ENCODE measurements at regions not wholly inside any gene's neighbourhood (a gene's known extent, or its start where the extent isn't known, plus 50 kb on each side); places are given as distances from the start of the nearest gene placed in this dataset.

DNA sequence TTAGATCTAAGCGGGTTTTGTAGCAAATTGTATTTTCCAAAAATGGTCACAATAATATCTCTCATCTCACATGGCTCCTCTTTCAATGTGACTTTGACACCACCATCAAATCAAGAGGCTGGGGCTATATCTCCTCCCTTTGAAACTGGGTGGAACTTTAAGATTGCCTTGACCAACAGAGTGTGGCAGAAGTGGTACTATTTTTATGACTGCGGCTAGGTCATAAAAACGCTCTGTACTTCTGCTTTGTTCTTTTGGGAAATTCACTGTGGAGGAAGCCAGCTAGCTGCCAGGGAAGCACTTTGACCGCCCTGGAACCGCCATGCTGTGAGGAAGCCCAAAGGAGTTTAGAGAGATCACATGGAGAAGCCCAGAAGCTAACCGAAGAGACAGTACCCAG is 50.7 kb upstream of the ACOT11 start:
- no peak for DNase-seq (ENCODE audit: low read depth in 2 of 2)

DNA sequence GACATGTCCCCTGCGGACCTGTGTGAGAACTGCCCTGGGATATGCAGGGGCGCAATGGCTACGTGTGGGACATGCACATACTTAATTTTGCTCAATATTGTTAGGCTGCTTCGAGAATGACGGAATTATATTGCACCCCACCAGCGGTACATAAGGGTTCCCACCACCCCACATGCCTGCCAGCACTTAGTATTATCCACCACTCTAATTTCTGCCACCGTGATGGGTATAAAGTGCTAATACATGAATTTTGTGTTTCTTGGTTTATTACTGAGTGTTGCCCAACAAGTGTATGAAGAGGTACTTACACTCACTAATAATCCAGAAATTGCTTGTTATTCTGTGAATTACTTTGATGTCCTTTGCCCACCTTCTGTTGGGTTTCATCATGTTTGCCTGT is 52.1 kb upstream of the ACOT11 start:
- no peak for DNase-seq (ENCODE audit: low read depth in 2 of 2)

DNA sequence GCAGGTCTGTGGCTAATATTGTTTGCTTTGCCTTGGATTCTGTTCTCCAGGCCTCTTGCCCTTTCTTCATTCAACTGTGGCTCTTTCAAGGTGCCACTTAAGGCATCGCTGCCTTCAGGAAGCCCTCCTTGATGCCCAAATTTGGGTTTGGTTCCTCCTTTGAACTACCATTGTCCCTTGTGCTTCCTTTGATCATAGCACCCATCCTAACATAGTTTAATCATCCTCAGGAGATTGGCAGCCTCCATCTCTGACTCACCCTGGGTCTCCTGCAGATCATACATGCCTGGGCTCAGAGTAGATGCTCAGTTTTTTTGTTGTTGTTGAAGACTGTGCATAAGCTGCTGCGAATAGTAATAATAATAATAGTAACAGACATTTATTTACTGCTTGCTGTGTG is 54.4 kb upstream of the ACOT11 start:
- DNase-seq (ENCODE audit: low read depth in 2 of 2), result no peak

DNA sequence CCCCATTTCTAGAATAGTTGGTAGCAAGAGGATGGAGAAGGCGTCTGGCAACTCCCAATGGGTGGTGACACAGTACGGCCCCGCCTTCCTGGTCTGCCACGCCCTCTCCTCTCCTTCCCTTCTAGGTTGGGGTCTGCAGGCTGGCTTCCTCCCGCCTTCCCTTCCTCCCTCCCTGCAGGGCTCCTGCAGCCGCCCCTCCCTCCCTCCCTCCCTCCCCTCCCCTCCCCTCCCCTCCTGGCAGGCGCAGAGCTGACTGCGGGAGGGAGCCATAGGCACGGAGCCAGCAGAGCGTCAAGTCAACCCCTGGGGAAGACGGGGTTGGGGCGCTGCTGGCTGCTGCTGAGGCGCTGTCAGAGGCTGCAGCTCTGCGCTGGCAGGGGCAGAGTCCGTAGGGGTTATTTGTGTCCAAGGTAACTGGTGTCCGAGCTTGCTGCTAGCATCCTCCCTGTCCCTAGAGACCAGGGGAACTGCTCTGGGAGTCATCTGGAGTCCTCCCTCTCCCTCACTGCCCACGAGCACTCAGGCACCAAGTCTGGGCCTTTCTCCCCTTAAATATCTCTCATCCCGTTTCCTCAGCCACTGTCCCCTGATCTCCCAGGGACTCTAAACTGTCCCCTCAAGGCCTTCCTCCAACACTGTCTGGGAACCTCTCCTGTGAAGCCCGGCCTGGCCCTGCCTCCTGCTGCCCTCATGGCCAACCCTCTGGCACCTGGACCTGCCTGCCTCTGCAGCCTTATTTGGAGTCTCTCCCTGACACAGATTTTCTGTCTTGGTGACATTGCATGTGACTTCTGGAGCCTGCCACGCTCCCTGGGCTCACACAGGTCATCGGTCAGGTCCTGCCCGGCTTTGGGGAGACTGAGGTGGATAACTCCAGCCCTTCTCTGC is 57.4 kb upstream of the ACOT11 start:
- no peak for DNase-seq (ENCODE audit: low read depth in 2 of 2)

DNA sequence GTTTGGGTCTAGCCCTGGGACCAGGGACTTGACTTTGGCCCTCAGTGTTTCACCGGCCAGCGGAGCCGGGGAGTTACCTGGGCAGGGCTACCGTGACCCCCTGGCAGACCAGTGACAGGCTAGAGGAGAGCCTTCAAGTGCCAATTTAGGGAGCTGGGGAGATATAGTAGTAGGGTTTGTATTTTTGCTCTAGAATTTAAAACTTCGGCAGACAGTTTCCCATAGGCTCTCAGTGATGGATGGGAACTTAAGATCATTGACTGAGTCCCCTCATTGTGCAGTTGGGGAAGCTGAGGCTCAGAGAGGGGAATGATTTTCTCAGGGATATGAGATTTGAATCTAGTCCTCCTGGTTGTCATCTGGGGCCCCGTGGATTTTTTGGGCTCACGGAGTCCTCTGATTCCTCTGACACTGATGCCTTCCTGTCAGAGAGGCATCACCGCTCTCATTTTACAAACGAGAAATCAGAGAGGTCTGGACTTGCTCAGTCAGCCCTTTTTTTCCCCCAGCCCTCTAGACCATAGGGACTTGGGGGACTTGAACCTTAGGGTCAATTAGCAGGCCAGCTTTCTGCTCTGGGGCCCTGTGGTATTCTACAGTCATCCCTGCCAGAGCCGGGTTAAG is 58.3 kb upstream of the ACOT11 start:
- no peak for DNase-seq (ENCODE audit: low read depth in 2 of 2)

DNA sequence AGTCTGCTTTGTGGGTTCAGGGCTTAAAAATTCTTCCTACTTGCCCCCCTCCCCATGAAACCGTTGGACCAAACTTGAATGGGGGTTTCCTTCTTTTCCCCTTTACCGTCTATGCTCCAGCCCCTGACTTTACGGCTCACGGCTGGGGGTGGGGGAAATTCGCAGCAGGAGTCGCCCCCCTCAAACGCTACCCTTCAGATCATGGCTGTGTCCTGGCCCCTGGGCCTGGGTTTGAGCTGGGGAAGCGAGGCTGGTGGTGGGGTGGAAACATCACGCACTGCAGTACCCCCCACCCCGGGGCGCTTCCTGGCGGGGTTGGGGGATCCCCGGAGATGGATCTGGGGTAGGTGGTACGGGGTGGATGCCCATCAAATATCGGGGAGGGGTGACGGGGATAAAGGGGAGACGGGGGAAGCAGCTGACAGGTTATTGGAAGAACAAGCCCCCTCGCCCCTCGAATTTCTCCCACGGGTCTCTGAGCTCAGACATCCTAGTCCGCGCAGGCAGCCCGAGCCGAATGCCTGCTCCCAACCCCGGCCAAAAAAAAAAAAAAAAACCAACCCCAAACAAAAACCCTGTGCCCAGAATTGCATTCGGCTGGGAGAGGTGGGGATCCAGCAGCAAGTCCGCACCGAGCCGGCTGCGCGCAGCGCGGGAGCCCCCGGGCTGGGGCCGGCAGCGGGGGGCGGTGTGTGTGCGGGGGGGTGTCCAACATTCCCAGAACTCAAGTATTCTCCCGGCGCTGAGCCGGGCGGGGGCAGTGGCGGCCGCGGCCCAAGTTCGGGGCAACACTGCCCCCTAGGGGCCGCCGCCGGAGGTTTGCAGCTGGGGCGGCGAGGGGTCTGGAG is 59.0 kb upstream of the ACOT11 start:
- DNase-seq (ENCODE audit: low read depth in 2 of 2), result peak; percentile 49 to 65

DNA sequence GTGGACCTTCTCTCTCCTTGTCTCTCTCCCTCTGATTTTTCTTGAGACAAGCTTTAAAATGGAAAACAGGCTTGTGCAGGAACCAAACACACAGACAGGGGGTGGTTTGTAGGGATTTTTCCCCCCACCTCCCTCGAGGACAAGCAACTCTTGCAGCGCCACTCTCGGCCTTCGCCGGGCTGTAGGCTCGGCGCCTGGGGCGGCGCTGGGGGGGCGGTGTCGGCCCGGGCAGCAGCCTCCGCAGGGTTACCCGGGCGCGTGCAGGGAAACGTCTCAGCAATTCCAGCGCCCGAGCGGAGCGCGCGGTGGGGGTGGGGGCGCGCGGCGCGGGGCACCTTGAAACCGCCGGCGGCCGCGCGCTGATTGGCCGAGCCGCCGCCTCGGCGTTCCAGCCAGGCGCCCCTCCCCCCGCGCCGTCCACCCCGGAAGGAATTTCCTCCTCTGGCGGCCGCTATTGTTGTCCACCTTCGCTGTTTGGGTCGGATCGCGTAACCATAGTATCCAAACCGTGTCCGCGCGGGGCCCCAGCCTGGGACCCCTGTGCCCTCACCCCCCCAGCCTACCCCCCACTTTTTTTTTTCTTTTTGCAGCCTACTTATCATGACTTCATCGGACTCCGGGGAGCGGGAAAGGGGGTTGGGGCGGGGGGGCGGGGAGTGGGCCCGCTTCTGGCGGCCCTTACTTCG is 59.8 kb upstream of the ACOT11 start:
- DNase-seq (ENCODE audit: low read depth in 2 of 2), result peak; percentile 64 to 65

DNA sequence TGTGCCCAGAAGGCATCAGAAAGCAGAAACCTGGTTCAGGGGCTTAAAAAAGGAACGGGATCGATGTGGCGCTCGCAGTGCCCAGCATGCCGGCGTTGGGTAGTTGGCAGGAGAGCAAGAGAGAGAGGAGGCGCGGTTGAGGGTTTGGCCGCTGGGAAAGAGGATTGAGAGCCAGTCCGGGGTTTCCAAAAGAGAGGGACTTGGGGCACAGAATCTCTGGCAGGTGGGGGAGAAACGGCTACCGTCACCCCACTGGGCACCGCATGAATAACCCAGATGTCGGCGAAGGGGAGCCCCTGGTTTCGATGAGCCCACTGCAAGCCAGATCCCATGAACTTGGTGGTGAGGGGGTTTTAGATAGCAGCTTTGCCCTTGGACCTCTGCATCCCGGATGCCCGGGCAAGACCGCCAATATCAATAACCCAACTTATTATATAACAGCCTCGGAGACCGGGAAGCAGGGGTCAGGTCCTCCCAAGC is 60.4 kb upstream of the ACOT11 start:
- DNase-seq (ENCODE audit: low read depth in 2 of 2), result no peak

DNA sequence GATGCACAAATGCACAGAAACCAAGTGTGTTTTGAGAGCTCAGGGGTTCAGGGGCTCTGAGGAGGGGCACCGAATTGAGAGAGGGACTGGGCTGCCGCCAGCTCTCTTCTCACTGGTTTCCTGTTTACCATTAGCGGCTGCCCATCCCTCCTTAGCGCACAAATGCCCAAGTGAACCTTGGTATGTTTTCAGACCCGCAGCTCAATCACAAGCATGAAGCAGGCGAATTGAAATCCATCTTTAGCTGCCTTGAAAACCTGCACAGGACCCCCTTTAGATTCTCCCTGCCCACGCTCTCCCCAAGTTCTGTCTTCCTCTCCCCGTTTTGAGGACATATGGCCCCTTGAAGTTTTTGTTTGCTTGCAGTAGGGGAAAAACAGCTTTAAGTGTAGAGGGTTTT is 61.1 kb upstream of the ACOT11 start:
- DNase-seq (ENCODE audit: low read depth in 2 of 2), result no peak

DNA sequence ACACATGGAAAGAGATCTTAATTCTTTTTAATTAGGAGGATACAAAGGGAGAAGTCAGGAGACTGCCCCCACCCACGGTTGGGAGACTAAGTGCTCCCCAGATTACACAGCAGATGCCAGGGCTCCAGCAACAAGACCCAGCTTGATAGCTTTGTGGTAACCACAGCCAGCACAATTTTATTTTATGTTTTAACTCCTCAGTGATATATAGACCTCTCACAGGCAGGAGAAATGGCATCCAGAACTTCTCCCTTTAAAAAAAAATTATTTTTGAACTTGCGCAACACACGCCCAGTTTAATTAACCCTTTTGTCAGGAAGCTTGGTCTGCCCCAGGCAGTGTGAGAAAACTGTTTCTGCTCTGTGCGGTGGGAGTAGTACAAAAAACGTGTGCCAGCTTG is 62.6 kb upstream of the ACOT11 start:
- DNase-seq (ENCODE audit: low read depth in 2 of 2), result no peak

DNA sequence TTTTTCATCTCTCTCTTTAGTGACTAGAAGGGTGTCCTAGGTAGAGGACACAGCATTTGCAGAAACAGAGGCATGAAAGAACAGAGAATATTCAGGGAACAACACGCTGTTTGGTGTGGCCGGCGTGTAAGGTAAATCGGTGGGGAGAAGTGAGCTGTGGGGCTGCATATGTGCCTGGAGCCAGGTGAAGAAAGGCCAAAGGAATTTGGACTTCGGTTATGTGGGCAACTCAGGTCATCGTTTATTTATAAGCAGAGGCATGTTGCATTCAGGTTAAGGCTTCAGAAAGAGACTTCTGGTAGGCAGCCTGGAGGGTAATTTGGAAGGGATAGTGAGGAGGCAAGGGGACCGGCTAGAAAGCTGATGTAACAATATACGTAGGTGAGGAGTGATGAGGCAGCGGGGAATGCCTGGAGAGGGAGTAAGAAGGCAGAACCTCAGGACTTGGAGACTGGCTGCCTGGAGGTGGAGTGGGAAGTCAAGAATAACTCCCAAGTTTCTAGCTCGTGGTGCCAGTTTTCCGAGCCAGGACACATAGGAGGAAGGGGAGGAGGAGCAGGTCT is 64.1 kb upstream of the ACOT11 start:
- DNase-seq (ENCODE audit: low read depth in 2 of 2), result no peak

DNA sequence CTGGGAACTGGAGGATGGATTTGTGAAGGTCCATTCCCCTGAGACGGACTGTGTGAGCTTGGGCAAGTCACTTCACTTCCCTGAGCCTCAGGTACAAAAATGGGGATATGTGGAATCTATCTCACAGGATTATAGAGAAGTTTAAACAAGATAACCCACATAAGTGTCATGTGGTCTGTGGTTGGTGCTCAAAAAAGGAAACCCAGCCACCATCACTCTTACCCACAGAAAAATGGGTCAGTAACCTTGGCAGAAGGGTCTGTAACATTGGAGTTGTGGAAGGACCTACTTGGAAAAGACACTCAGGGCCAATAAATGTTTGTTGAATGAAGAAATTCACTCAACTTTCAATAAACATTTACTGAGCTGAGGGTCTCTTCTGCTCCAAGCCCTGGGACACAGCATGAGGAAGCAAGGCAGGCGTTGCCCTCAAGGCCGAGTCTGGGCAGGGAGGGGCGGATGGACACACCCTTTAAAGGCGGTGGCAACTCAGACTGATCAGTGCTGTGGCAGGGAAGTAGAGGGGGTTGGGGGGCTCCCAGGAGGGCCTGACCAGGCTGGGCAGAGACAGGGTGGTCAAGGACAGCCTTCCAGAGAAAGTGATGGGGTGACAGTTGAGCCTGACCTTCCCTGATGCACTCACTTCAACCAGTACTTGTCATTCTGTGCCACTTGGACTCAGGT is 66.7 kb upstream of the ACOT11 start:
- DNase-seq (ENCODE audit: low read depth in 2 of 2), result no peak

DNA sequence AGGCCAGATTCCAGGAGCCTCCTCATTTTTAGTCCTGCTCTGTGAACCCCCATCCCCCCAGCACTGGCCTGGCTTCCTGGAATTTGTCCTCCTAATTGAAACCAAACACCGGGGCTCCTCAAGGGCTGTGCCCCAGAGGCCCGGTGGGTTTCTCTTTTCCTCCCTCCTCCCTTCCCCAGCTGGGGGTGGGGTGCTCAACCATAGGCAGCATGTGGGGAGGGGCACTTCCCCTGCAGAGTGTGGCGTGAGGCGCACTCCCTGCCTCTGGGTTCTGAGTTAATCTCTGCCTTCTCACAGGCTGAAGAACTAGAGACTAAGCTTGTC is 67.5 kb upstream of the ACOT11 start:
- no peak for DNase-seq (ENCODE audit: low read depth in 2 of 2)

DNA sequence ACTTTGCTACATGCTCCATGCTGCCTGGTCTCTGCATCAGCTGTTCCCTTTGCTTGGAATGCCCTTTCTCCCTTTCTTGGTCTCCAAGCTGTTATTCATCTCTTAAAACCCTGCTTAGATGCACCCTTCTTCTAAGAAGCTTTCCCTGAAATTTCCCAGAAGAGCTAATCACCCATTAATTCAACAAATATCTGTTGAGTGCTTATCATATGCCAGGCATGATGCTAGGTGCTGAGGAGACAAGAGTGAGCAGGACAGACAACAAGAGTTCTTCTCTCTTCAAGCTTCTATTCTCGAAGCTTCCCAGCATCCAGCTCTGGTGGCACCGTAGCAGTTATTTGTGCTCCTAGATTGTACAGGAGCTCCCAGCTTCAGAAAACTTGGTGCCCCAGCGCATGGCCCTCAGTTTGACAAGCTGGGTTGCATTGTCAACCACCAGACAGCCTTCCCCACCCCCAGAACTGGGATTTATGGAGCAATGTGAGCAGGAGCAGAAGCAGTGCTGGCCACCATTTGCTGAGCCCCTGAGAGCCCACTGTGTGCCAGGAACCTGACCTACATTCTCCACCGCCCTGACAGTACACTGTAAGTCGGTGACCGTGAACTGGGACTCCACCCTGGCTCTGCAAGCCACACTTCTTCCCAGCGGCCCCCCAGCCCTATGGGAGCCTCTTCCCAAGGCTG is 68.0 kb upstream of the ACOT11 start:
- DNase-seq (ENCODE audit: low read depth in 2 of 2), result no peak

DNA sequence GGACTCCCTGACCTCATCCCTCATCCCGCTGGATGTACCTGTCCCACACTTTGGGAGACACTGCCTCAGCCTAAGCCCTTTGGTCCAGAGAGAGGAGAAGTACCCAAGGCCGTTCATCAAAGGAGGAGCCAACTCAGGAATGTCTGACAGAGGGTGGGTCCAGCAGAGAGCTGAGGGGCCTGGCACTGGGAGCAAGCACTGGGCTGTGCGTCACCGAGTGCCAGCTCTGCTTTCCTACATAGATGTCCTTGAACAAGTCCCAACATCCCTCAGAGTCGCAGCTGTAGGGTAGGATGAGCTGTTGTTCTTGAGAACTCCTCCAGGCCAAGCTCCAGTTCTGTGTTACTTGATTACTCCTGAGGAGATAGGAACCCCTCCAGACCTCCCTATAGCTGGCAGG is 68.8 kb upstream of the ACOT11 start:
- no peak for DNase-seq (ENCODE audit: low read depth in 2 of 2)

DNA sequence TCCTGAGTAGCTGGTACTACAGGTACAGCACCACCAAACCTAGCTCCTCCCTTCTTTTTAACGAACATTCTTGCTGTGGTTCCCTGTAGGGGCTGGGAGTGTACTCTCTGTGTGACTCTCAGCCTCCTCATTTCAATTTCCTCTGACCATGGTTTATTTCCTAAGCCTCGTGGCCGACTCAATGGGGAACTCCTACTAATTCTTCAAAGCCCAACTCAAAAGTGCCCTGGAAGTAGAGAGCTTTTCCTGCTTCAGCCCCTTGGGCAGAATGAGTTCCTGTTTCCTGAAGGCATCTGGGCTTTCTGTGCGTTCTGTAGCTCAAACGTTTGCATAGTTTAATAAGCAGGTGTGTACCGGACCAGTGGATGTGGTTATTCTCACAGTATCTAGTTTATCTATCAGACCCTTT is 70.9 kb upstream of the ACOT11 start:
- no peak for DNase-seq (ENCODE audit: low read depth in 2 of 2)

DNA sequence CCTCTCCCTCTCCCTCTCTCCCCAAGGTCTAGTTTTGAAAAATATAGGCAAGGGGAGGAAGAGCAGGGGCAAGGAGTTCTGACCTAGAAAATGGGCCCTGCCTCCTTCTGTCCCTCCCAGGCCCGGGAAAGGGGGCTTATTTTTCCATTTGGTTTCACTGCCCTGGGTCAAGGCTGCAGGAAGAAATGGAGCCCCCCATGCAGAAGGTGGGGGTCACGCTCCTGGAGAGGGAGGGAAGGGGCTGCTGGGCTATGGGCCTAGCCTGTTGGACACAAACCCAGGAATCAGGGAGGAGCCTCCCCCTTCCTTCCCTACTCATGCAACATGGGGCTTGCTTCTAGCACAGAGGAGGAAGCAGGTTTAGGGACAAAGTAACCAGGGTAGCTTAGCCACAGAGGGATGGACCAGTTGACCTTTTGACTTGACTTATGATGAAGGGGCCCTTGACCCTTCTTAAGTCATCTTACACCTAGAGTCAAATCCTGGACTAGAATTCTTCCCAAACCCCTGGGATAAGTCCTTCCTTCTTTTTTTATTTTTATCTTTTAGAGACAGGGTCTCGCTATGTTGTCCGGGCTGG is 70.4 kb upstream of the SSBP3 start:
- DNase-seq (ENCODE audit: low read depth in 2 of 2), result no peak

DNA sequence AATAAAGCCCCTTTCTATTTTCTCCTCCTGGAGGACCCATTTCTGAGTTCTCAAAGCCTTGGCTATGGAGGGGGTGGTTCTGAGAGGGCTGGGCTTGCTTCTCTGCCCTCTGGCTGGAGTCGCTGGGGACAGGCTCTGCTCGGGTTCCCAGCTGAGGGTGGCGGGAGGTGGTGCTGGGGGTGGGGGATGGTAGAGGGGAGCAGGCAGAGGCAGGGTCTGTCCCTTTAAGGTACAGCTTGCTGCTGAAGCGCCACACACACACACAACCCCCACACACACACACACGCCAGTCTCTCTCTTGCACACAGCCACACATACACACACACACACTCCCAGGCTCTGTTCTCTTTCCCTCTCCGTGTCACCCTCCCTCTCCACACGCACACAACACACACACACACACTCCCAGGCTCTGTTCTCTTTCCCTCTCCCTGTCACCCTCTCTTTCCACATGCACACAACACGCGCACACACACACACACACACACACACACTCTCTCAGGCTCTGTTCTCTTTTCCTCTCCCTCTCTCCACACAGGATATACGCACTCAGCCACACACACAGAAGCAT is 69.8 kb upstream of the SSBP3 start:
- DNase-seq (ENCODE audit: low read depth in 2 of 2), result no peak

DNA sequence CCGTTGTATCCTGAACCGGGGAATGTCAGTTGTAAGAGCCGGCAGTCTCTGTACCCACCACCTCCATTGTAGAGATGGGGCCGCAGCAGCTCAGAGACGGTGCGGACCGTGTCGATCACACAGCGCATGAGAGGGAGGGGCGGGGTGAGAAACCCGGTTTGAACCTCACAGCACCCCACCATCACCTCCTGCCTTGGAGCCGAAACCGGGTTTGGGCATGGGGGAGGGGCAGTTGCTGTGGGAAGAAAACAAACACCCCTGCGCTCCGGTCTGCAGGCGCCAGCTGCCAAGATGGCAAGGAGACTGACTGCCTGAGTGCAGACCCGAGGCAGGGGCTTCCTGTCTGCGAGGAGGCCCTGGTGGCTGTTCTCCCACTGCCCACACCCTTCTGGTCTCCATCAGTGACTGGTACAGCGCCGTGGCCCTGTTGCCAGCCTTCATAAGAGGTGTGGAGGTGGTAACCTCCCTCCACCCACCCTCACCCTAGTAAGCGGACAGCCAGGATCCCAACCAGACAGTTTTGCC is 69.2 kb upstream of the SSBP3 start:
- no peak for DNase-seq (ENCODE audit: low read depth in 2 of 2)

Measured in stimulated activated CD4-positive, alpha-beta T cell treated with anti-CD3 and anti-CD28 coated beads, Interleukin-4, amount 100 ng/mL, for 48 hours (primary cell).